Naive thymus-derived CD8-positive, alpha-beta T cell (primary cell): ENCODE measurements at regions not wholly inside any gene's neighbourhood (a gene's known extent, or its start where the extent isn't known, plus 50 kb on each side); places are given as distances from the start of the nearest gene placed in this dataset.

Experiments
- ATAC-seq, 2 donors: fragments of 150-1000 bp; cut with Tn5 transposase in 1 of 2; sonication (Bioruptor Pico), chemical (Tn5 transposase) in 1 of 2; 1 replicate in 1 of 2; 2 replicates in 1 of 2; pipeline ENCODE4 v1.10.0; 2021; ENCODE audit warnings: mild to moderate bottlenecking in 2 of 2, moderate library complexity in 2 of 2
- POLR2A ChIA-PET: fragments of 350-600 bp; sonication (Branson Sonifier 250); formaldehyde crosslinking; loops from one replicate; lab custom pipeline; 2021; ENCODE audit warnings: antibody characterized with exemption; lab: Charles Lee
- DNase-seq, 10 donors: peaks; one replicate each; pipeline versions ENCODE4 v3.0.0 to v3.0.0-alpha.2; 2020 to 2022
- H3K27ac Mint-ChIP-seq, 10 donors: one replicate each; pipeline ENCODE4 v1.8.0; 2020 to 2022; ENCODE audit warnings: mild to moderate bottlenecking in 10 of 10, mixed read lengths in 10 of 10, moderate library complexity in 4 of 10, inconsistent platforms in 1 of 10
- H3K27me3 Mint-ChIP-seq, 5 donors: one replicate each; pipeline ENCODE4 v1.8.0; 2021 to 2022; ENCODE audit warnings: mixed read lengths in 5 of 5
- H3K36me3 Mint-ChIP-seq, 3 donors: one replicate each; pipeline ENCODE4 v1.8.0; 2020 to 2022; ENCODE audit warnings: mixed read lengths in 3 of 3, mild to moderate bottlenecking in 2 of 3, inconsistent platforms in 1 of 3
- H3K4me1 Mint-ChIP-seq, 4 donors: one replicate each; pipeline ENCODE4 v1.8.0; 2021 to 2022; ENCODE audit warnings: mixed read lengths in 4 of 4
- H3K4me3 Mint-ChIP-seq, 10 donors: one replicate each; pipeline ENCODE4 v1.8.0; 2020 to 2022; ENCODE audit warnings: mild to moderate bottlenecking in 10 of 10, mixed read lengths in 10 of 10, moderate library complexity in 6 of 10, inconsistent platforms in 1 of 10
- H3K9me3 Mint-ChIP-seq, 9 donors: one replicate each; pipeline ENCODE4 v1.8.0; 2020 to 2022; ENCODE audit warnings: mixed read lengths in 9 of 9, mild to moderate bottlenecking in 3 of 9, inconsistent platforms in 1 of 9, moderate library complexity in 1 of 9

GRCh38 chr3:21860082-21860475 lies 109.1 kb upstream of the ZNF385D start:
- Mint-ChIP-seq H3K4me1 (no peaks in the 10 kb centered on the region), H3K27ac (no peak overlapping the region), H3K4me3 (no peak overlapping the region), H3K27me3 (no peaks in the 10 kb centered on the region), H3K9me3 (peaks cover 0 to 28% (median 6%) of the 10 kb centered on the region in 9 donors), H3K36me3 (peaks cover 0 to 8% (median 0%) of the 10 kb centered on the region in 3 donors)
- ATAC-seq, result no peak
- POLR2A ChIA-PET, result no interaction called here
- DNase-seq, result no peak

DNA sequence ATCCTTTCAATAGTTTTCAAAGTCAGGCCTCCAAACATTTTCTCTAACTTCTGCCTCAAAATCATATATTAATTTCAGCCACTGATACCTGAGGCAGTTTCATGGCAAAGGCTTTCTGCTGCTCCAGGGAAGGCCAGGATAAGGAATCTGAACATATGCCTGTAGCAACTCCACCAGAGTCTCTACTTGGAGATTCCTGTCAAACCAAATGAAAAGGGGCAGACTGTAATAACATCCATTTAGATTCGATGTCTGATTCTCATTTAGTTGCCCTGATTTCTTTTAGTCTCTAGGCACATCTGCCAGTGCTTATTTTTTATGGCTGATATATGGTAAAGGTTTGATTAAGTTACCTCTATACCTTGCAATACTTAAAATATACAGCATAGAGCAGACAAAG lies 109.6 kb upstream of the ZNF385D start:
- Mint-ChIP-seq H3K4me3 (no peak overlapping the region), H3K4me1 (no peaks in the 10 kb centered on the region), H3K36me3 (peaks cover 0 to 8% (median 0%) of the 10 kb centered on the region in 3 donors), H3K27me3 (no peaks in the 10 kb centered on the region), H3K9me3 (peaks cover 0 to 23% (median 6%) of the 10 kb centered on the region in 9 donors), H3K27ac (no peak overlapping the region)
- DNase-seq, result no peak
- ATAC-seq, result no peak
- POLR2A ChIA-PET, result no interaction called here

GRCh38 chr3:21876782-21877181 lies 125.8 kb upstream of the ZNF385D start:
- Mint-ChIP-seq H3K36me3 (peaks cover 0 to 6% (median 0%) of the 10 kb centered on the region in 3 donors), H3K4me1 (no peaks in the 10 kb centered on the region), H3K27ac (no peak overlapping the region), H3K9me3 (peaks cover 0 to 21% (median 10%) of the 10 kb centered on the region in 9 donors), H3K4me3 (no peak overlapping the region), H3K27me3 (no peaks in the 10 kb centered on the region)
- ATAC-seq (no peak), DNase-seq (no peak)
- POLR2A ChIA-PET, result no interaction called here

- peaks cover 0 to 6% (median 0%) of the 10 kb centered on the region in 3 donors for H3K36me3 Mint-ChIP-seq
- POLR2A ChIA-PET, result no interaction called here
- no peaks in the 10 kb centered on the region for H3K27me3 Mint-ChIP-seq
- H3K4me3 Mint-ChIP-seq, result no peak overlapping the region
- DNase-seq, result no peak
- no peaks in the 10 kb centered on the region for H3K4me1 Mint-ChIP-seq
- peaks cover 0 to 21% (median 10%) of the 10 kb centered on the region in 9 donors for H3K9me3 Mint-ChIP-seq
- no peak overlapping the region for H3K27ac Mint-ChIP-seq
- ATAC-seq, result no peak
Observed at GRCh38 chr3:21877214-21877754, 126.3 kb upstream of the ZNF385D start.

- DNase-seq, result no peak
- H3K9me3 Mint-ChIP-seq, result peaks cover 0 to 16% (median 9%) of the 10 kb centered on the region in 9 donors
- H3K27me3 Mint-ChIP-seq, result no peaks in the 10 kb centered on the region
- no peak for ATAC-seq
- POLR2A ChIA-PET, result no interaction called here
- H3K4me3 Mint-ChIP-seq, result no peak overlapping the region
- H3K27ac Mint-ChIP-seq, result no peak overlapping the region
- peaks cover 0 to 6% (median 0%) of the 10 kb centered on the region in 3 donors for H3K36me3 Mint-ChIP-seq
- no peaks in the 10 kb centered on the region for H3K4me1 Mint-ChIP-seq
Observed at GRCh38 chr3:21879184-21879886, 128.3 kb upstream of the ZNF385D start.

DNA sequence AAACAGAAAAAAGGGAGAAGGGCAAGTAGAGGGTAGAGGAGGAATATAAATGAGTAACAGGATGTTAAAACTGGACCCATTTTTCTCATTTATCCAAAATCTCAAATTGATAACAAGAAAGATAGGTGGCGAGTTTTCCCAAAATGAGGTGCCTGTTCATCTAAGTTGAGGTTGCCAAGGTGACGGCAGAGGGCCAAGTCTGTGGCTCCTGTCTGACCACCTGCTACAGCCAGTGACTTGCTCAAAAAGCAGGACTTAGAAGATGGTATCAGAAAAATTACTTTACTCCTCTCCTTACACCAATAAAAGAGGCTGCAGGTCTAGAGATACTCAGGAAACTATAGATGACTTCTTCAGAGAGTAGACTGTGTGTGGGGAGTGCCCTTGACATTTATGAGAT lies 137.6 kb upstream of the ZNF385D start:
- Mint-ChIP-seq H3K9me3 (peaks cover 0 to 18% (median 3%) of the 10 kb centered on the region in 9 donors), H3K4me1 (no peaks in the 10 kb centered on the region), H3K27me3 (no peaks in the 10 kb centered on the region), H3K27ac (no peak overlapping the region), H3K4me3 (no peak overlapping the region), H3K36me3 (no peaks in the 10 kb centered on the region)
- no peak for ATAC-seq
- POLR2A ChIA-PET, result no interaction called here
- no peak for DNase-seq

DNA sequence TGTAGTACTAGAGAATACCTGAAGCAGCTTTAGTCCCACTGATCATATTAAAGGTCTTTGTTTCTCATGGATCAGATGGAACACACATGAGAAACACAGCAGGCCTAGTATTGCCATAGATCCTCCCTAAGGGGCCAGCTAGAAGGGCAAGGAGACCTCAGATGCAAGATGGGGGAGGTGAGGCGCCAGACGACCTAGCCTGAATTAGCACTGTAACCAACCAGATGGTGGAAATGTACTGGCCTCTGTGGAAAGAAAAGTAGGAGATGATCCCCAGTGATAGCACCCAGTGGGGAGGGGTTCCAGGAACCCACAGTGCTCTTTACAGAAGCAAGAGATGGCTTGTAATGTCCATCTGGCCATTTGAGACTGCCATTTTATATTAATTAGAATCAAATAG lies 138.2 kb upstream of the ZNF385D start:
- Mint-ChIP-seq H3K4me1 (no peaks in the 10 kb centered on the region), H3K9me3 (peaks cover 0 to 18% (median 3%) of the 10 kb centered on the region in 9 donors), H3K4me3 (no peak overlapping the region), H3K36me3 (no peaks in the 10 kb centered on the region), H3K27ac (no peak overlapping the region), H3K27me3 (no peaks in the 10 kb centered on the region)
- DNase-seq, result no peak
- ATAC-seq, result no peak
- POLR2A ChIA-PET, result no interaction called here

- POLR2A ChIA-PET, result no interaction called here
- no peaks in the 10 kb centered on the region for H3K4me1 Mint-ChIP-seq
- H3K27ac Mint-ChIP-seq, result no peak overlapping the region
Observed at GRCh38 chr3:21892104-21892503, 141.1 kb upstream of the ZNF385D start.

GRCh38 chr3:21893242-21893641 lies 142.2 kb upstream of the ZNF385D start:
- Mint-ChIP-seq H3K4me3 (no peak overlapping the region), H3K27me3 (no peaks in the 10 kb centered on the region), H3K27ac (no peak overlapping the region), H3K9me3 (peaks cover 0 to 20% (median 3%) of the 10 kb centered on the region in 9 donors), H3K4me1 (no peaks in the 10 kb centered on the region), H3K36me3 (no peaks in the 10 kb centered on the region)
- POLR2A ChIA-PET, result no interaction called here
- ATAC-seq, result no peak
- DNase-seq, result no peak

More at GRCh38 chr3:21892104-21892503, 141.1 kb upstream of the ZNF385D start:
- ATAC-seq, result no peak
- Mint-ChIP-seq H3K9me3 (peaks cover 0 to 18% (median 3%) of the 10 kb centered on the region in 9 donors), H3K27me3 (no peaks in the 10 kb centered on the region), H3K36me3 (no peaks in the 10 kb centered on the region), H3K4me3 (no peak overlapping the region)
- no peak for DNase-seq

DNA sequence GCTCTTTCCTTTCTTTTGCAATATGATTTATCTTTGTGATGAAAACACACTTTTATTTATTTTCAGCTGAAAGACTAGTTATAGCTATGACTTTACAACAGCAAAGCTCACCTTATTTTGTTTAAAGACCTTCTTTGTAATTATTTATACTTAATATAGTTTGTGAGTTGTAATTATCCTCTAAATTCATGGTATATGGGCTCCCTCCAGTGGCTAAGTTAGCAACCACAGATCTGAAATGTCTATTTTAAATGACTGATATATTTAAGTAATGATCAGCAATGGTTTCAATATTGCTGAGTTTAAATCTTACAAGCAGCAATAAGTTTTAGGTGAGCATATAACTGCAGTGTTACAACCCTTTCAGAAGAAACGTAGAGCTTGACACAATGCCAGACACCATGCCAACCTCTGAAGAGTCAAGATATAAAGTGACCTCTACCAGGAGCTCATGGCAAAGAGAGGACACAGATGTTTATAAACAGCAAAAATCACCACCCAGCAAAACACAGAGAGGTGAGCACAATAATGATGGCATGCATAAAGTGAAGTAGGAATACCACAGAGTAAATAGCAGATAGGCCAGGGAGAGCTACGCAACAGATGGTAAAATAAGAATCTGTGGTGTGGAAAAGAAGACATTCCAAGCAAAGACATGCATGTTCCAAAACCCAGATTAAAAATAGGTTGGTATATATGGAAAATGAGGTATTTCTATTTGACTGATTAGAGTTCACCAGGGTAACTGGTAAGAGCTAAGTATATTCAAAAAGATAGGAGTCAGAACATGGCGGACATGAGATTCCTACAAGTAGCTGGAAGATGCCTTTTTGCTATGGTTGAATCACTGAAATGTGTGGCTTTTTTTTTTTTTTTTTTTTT lies 143.7 kb upstream of the ZNF385D start:
- no peak for DNase-seq
- H3K9me3 Mint-ChIP-seq, result peaks cover 0 to 14% (median 0%) of the 10 kb centered on the region in 9 donors
- ATAC-seq, result no peak
- no peak overlapping the region for H3K27ac Mint-ChIP-seq
- H3K4me1 Mint-ChIP-seq, result no peaks in the 10 kb centered on the region
- H3K27me3 Mint-ChIP-seq, result no peaks in the 10 kb centered on the region
- H3K4me3 Mint-ChIP-seq, result no peak overlapping the region
- H3K36me3 Mint-ChIP-seq, result no peaks in the 10 kb centered on the region
- POLR2A ChIA-PET, result no interaction called here

- POLR2A ChIA-PET, result no interaction called here
- no peaks in the 10 kb centered on the region for H3K36me3 Mint-ChIP-seq
- H3K4me1 Mint-ChIP-seq, result no peaks in the 10 kb centered on the region
- ATAC-seq (no peak), DNase-seq (no peak)
- H3K27me3 Mint-ChIP-seq, result no peaks in the 10 kb centered on the region
- H3K27ac Mint-ChIP-seq, result no peak overlapping the region
- H3K4me3 Mint-ChIP-seq, result no peak overlapping the region
- H3K9me3 Mint-ChIP-seq, result peaks cover 0 to 14% (median under 1%) of the 10 kb centered on the region in 9 donors
Observed at GRCh38 chr3:21898316-21898715, 147.3 kb upstream of the ZNF385D start.

DNA sequence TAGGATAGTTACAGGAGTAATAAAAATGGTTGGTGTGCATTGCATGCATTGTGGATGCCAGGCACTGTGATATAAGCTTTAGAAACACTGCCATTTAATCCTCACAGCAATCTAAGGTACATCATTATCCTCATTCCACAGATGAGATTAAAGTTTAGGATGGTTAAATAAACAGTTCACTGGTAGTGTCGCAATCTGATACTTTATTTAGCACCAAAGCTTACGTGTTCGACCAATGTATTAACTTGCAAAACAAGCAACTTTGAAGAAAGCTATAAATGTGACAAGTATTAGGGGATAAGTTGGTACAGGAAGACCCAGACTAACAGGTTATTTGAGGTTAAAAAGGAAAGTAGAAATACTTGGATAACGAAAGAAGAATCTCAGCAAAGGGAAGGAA lies 150.5 kb upstream of the ZNF385D start:
- Mint-ChIP-seq H3K36me3 (no peaks in the 10 kb centered on the region), H3K27me3 (no peaks in the 10 kb centered on the region), H3K27ac (no peak overlapping the region), H3K4me1 (no peaks in the 10 kb centered on the region), H3K4me3 (no peak overlapping the region), H3K9me3 (peaks cover 0 to 14% (median 3%) of the 10 kb centered on the region in 9 donors)
- ATAC-seq, result no peak
- POLR2A ChIA-PET, result no interaction called here
- DNase-seq, result no peak

- POLR2A ChIA-PET, result no interaction called here
- Mint-ChIP-seq H3K27me3 (no peaks in the 10 kb centered on the region), H3K4me1 (no peaks in the 10 kb centered on the region), H3K36me3 (no peaks in the 10 kb centered on the region), H3K27ac (no peak overlapping the region), H3K4me3 (no peak overlapping the region), H3K9me3 (peaks cover 0 to 13% (median 2%) of the 10 kb centered on the region in 9 donors)
- DNase-seq (no peak), ATAC-seq (no peak)
Observed at GRCh38 chr3:21902956-21903355, 151.9 kb upstream of the ZNF385D start.
